MCF 10A (cell line): ENCODE measurements at regions not wholly inside any gene's neighbourhood (a gene's known extent, or its start where the extent isn't known, plus 50 kb on each side); places are given as distances from the start of the nearest gene placed in this dataset.
"Not testable (repeated sequence)": the region's sequence is repeated elsewhere in the genome, so short reads cannot be mapped to it uniquely, and the experiment has no call there.

Experiments used
- BruUV-seq: library from RNA; stranded (reverse); fragments of 400-500 nt; replicated peaks from 2 replicates; lab custom pipeline; 2021; lab: Mats Ljungman, UMichigan
- CTCF ChIA-PET: fragments of 300-600 bp; sonication (Branson Sonifier 250); formaldehyde crosslinking; extraction: SDS; loops from one replicate; lab custom pipeline; 2021; ENCODE audit warnings: antibody characterized with exemption, inconsistent platforms; lab: Yijun Ruan, JAX
- POLR2A ChIA-PET: fragments of 300-600, 350-650 bp; sonication (Branson Sonifier 250); formaldehyde crosslinking; extraction: SDS; loops from one replicate; lab custom pipeline; 2020; ENCODE audit warnings: antibody characterized with exemption, inconsistent platforms; lab: Yijun Ruan, JAX
- DNase-seq: peaks from one replicate; pipeline ENCODE4 v3.0.0-alpha.2; 2018; ENCODE audit not compliant: unreplicated experiment
- H3K27ac Mint-ChIP-seq: one replicate; pipeline ENCODE4 v1.8.0; 2022; ENCODE audit warnings: mild to moderate bottlenecking, low read depth, mixed read lengths; ENCODE audit not compliant: unreplicated experiment
- H3K27me3 Mint-ChIP-seq: one replicate; pipeline ENCODE4 v1.8.0; 2022; ENCODE audit warnings: mixed read lengths; ENCODE audit not compliant: insufficient read depth, unreplicated experiment
- H3K36me3 Mint-ChIP-seq: one replicate; pipeline ENCODE4 v1.8.0; 2022; ENCODE audit warnings: mild to moderate bottlenecking, moderate library complexity, mixed read lengths; ENCODE audit not compliant: insufficient read depth, unreplicated experiment
- H3K4me1 Mint-ChIP-seq: one replicate; pipeline ENCODE4 v1.8.0; 2022; ENCODE audit warnings: mixed read lengths; ENCODE audit not compliant: insufficient read depth, unreplicated experiment
- H3K4me3 Mint-ChIP-seq: one replicate; pipeline ENCODE4 v1.8.0; 2022; ENCODE audit warnings: mild to moderate bottlenecking, moderate library complexity, mixed read lengths; ENCODE audit not compliant: unreplicated experiment
- H3K9me3 Mint-ChIP-seq: one replicate; pipeline ENCODE4 v1.8.0; 2022; ENCODE audit warnings: mixed read lengths; ENCODE audit not compliant: unreplicated experiment
- CTCF ChIP-seq: fragments of 200-600 bp; IDR thresholded peaks from one replicate; pipeline ENCODE4 v1.8.0; 2022; ENCODE audit warnings: antibody characterized with exemption, mild to moderate bottlenecking; ENCODE audit not compliant: unreplicated experiment
- intact Hi-C: fragments of 100-400 bp; cut with micrococcal nuclease; formaldehyde crosslinking; loops from 2 replicates; pipeline ENCODE4 v1.14.1; 2022

GRCh38 chr6:67916399-67916798 is 718.7 kb upstream of the ADGRB3 start:
- BruUV-seq = no TSS peak
- H3K27ac Mint-ChIP-seq = peak overlapping the region; percentile 49
- CTCF ChIA-PET = interaction anchor here (0.7 kb wide), 1 partner anchor 348 kb away, joined by 4 read pairs; no protein-coding TSS in a partner anchor
- H3K4me1 Mint-ChIP-seq = no peaks in the 10 kb centered on the region
- POLR2A ChIA-PET = interaction anchor here (0.6 kb wide), 1 partner anchor 688 kb away, joined by 3 read pairs; no protein-coding TSS in a partner anchor
- H3K9me3 Mint-ChIP-seq = no peaks in the 10 kb centered on the region
- no peak for TF ChIP-seq CTCF
- no peak overlapping the region for H3K4me3 Mint-ChIP-seq
- H3K27me3 Mint-ChIP-seq = no peaks in the 10 kb centered on the region
- H3K36me3 Mint-ChIP-seq = peaks cover 7% of the 10 kb centered on the region
- intact Hi-C loops = no loop called here
- peak; percentile 18 for DNase-seq

- Mint-ChIP-seq H3K9me3 (peaks cover 8% of the 10 kb centered on the region), H3K27ac (no peak overlapping the region), H3K4me1 (no peaks in the 10 kb centered on the region), H3K36me3 (peaks cover 7% of the 10 kb centered on the region), H3K4me3 (no peak overlapping the region), H3K27me3 (no peaks in the 10 kb centered on the region)
- no peak for TF ChIP-seq CTCF
- intact Hi-C loops = no loop called here
- DNase-seq = no peak
- ChIA-PET CTCF (no interaction called here), POLR2A (no interaction called here)
- no TSS peak for BruUV-seq
Measured at GRCh38 chr6:67914419-67914818, 720.7 kb upstream of the ADGRB3 start.

- no peaks in the 10 kb centered on the region for H3K4me1 Mint-ChIP-seq
- no peak overlapping the region for H3K27ac Mint-ChIP-seq
- no TSS peak for BruUV-seq
- intact Hi-C loops = no loop called here
- H3K4me3 Mint-ChIP-seq = no peak overlapping the region
- TF ChIP-seq CTCF = no peak
- no peaks in the 10 kb centered on the region for H3K36me3 Mint-ChIP-seq
- ChIA-PET POLR2A (no interaction called here), CTCF (no interaction called here)
- H3K9me3 Mint-ChIP-seq = peaks cover 19% of the 10 kb centered on the region
- DNase-seq = no peak
- no peaks in the 10 kb centered on the region for H3K27me3 Mint-ChIP-seq
Measured at GRCh38 chr6:67909354-67909753, 725.7 kb upstream of the ADGRB3 start.

GRCh38 chr6:67908379-67908778 is 726.7 kb upstream of the ADGRB3 start:
- Mint-ChIP-seq H3K36me3 (no peaks in the 10 kb centered on the region), H3K27me3 (no peaks in the 10 kb centered on the region)

GRCh38 chr6:67904735-67905134 is 730.3 kb upstream of the ADGRB3 start:
- CTCF ChIA-PET, BruUV-seq, H3K4me3 Mint-ChIP-seq, H3K27ac Mint-ChIP-seq, H3K27me3 Mint-ChIP-seq, H3K36me3 Mint-ChIP-seq, H3K4me1 Mint-ChIP-seq, POLR2A ChIA-PET, intact Hi-C loops, DNase-seq: not testable (repeated sequence)
- H3K9me3 Mint-ChIP-seq = peaks cover 11% of the 10 kb centered on the region

More at GRCh38 chr6:67908379-67908778, 726.7 kb upstream of the ADGRB3 start:
- POLR2A ChIA-PET = no interaction called here
- intact Hi-C loops = no loop called here
- Mint-ChIP-seq H3K9me3 (peaks cover 19% of the 10 kb centered on the region), H3K4me3 (no peak overlapping the region), H3K27ac (no peak overlapping the region), H3K4me1 (no peaks in the 10 kb centered on the region)
- TF ChIP-seq CTCF = no peak
- no peak for DNase-seq
- CTCF ChIA-PET = no interaction called here
- BruUV-seq = no TSS peak
